ENCODE measurements at regions not wholly inside any gene's neighbourhood (a gene's known extent, or its start where the extent isn't known, plus 50 kb on each side); places are given as distances from the start of the nearest gene placed in this dataset.

DNA sequence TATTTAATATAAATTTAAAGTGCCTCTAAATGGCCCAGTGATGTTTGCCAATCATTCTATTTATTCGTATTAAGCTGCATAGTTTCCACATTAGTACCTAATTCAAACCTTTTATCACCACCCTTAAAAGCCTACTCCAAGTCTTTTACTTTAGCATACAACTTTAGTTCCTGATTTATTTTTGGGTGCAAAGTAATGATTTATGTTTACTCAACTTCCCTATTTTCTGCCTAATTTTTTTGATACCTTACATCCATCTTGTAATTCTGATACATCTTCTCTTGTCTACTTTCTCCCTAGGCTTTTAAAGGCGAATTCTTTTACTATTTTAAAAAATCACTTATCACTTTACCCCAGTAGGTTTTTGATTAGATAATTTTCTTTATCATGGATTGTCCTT, 2651.1 kb upstream of the PCDH20 start:
- H3K36me3 Mint-ChIP-seq = no peaks in the 10 kb centered on the region
- H3K4me3 Mint-ChIP-seq = no peak overlapping the region
- H3K27ac Mint-ChIP-seq = no peak overlapping the region
- H3K27me3 Mint-ChIP-seq = no peaks in the 10 kb centered on the region
- no peaks in the 10 kb centered on the region for H3K4me1 Mint-ChIP-seq (ENCODE audit: low read depth)
- H3K9me3 Mint-ChIP-seq (ENCODE audit: low read depth) = peaks cover 13% of the 10 kb centered on the region

DNA sequence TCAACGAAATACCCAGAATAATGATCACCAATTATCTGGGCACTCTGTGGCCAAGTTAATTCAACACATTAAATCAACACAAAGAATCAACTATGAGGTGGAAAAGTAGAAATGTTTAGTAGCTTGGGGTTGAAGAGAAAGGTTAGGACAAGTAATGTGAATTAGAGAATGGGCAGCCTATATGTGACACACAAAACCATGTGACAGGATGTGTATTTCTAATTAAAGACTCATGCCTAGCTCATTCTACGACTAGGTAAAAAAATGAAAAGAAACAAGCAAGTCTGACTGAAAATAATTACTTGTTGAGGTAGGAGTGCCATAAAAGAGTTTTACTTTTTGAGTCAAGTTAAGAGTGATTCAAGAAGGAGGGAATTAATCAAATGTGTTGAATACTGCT, 2646.0 kb upstream of the PCDH20 start:
- peaks cover 15% of the 10 kb centered on the region for H3K9me3 Mint-ChIP-seq (ENCODE audit: low read depth)
- no peaks in the 10 kb centered on the region for H3K4me1 Mint-ChIP-seq (ENCODE audit: low read depth)
- H3K27ac Mint-ChIP-seq = no peak overlapping the region
- no peaks in the 10 kb centered on the region for H3K27me3 Mint-ChIP-seq
- no peaks in the 10 kb centered on the region for H3K36me3 Mint-ChIP-seq
- no peak overlapping the region for H3K4me3 Mint-ChIP-seq

DNA sequence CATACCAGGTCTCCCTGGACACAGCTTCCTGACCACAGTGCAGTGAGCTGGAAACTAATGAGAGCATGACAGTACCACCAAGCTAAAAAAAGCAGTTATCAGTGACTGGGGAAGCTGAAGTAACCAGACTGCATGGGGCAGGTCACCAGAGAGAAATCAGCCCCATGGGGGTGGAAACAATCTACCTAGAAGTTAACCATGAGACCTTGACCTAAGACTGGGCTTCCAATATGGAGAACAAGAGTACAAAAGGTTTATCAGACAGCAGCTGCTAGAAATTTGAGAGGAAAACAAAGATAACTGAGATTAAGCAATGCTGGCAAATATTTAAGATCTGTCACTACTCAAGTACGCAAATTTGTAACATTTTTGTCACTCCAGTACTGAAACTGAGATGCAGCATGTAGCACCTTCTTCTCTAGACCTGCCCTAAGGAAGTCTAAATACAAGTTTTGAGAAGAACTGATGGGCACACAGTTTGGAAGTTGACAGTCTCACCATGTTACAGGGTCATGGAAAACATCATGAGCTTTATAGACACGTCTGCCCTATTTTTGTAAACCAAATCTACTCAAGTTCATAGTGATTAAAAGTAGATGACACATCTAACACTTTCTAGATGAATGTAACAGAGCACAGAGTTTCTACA, 2641.8 kb upstream of the PCDH20 start:
- Mint-ChIP-seq H3K4me1 (ENCODE audit: low read depth) (no peaks in the 10 kb centered on the region), H3K27ac (no peak overlapping the region), H3K4me3 (no peak overlapping the region), H3K36me3 (no peaks in the 10 kb centered on the region), H3K27me3 (no peaks in the 10 kb centered on the region), H3K9me3 (ENCODE audit: low read depth) (peaks cover 15% of the 10 kb centered on the region)

DNA sequence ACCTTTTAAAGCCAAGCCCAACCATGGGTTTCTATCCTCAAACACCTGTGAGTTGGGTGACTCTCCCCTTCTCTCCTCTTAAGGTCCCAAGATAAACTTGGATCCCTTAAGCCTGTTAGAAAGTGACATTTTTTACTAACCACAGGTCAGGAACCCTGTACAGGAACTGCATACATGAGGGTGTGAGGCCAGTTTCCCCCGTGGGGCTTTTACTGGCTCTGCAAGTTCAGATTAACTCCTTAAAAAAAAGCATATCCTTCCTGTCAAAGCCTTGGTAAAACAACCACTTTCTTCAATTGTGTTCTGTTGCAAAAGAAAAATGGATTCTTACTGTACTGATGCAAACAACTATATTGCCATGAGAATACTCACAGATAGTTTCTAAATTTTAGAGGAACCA, 2638.7 kb upstream of the PCDH20 start:
- no peak overlapping the region for H3K4me3 Mint-ChIP-seq
- H3K9me3 Mint-ChIP-seq (ENCODE audit: low read depth) = peaks cover 7% of the 10 kb centered on the region
- no peaks in the 10 kb centered on the region for H3K4me1 Mint-ChIP-seq (ENCODE audit: low read depth)
- no peaks in the 10 kb centered on the region for H3K27me3 Mint-ChIP-seq
- no peaks in the 10 kb centered on the region for H3K36me3 Mint-ChIP-seq
- no peak overlapping the region for H3K27ac Mint-ChIP-seq

DNA sequence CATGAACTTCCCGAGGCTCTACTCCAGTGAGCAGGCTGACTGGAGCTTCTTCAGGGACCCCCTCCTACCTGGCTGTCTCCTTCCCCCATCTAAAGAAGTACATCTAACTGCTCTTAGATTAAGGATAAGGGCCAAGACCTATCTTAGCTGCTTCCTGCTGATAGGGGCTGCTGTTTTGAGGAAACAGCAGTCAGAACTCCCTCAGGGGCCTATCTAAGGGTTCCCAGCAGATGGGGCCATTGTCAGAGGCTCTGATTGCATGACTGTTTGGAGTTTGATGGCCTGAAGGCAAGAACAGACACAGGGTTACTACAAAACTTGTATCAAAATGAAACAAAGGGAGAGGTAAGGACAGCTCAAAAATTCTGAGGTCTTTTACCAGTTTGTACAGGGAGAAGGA, 2636.9 kb upstream of the PCDH20 start:
- no peaks in the 10 kb centered on the region for H3K27me3 Mint-ChIP-seq

DNA sequence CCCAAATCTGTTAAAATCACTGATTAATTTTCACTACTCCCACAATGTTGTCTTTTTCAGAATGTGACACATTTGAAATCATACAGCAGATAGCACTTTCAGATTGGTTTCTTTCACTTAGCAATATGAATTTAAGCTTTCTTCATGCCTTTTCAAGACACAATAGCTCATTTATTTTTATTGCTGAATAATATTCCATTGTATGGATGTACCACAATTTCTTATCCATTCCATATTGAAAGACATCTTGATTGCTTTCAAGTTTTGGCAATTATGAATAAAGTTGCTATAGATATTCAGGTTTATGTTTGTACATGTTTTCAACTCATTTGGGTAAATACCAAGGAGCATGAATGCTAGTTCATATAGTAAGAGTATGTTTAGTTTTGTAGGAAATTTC, 2635.6 kb upstream of the PCDH20 start:
- H3K9me3 Mint-ChIP-seq (ENCODE audit: low read depth) = peaks cover 5% of the 10 kb centered on the region

More for the DNA sequence above, 2636.9 kb upstream of the PCDH20 start:
- Mint-ChIP-seq H3K36me3 (no peaks in the 10 kb centered on the region), H3K4me1 (ENCODE audit: low read depth) (no peaks in the 10 kb centered on the region), H3K9me3 (ENCODE audit: low read depth) (peaks cover 5% of the 10 kb centered on the region), H3K4me3 (no peak overlapping the region), H3K27ac (no peak overlapping the region)

DNA sequence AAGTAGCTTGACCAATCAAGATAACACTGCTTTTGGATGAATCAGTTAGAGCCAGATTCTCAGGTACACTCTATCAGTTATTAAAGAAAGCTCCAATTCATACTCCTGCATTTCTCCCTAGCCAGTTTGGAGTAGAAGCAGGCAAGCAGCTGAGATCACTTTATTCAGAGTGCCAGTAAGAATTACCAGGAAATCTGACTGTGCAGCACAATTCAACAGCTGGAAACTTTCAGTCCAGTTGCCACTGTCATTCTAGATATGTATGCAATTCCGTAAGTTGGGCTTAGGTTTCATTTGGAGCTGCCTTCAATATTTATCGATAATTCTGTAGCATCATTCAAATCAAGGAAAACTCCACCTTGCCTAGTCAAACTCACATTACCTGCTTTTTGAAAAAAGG, 2625.6 kb upstream of the PCDH20 start:
- no peaks in the 10 kb centered on the region for H3K36me3 Mint-ChIP-seq
- H3K27ac Mint-ChIP-seq = no peak overlapping the region
- no peaks in the 10 kb centered on the region for H3K27me3 Mint-ChIP-seq
- H3K4me3 Mint-ChIP-seq = no peak overlapping the region
- no peaks in the 10 kb centered on the region for H3K4me1 Mint-ChIP-seq (ENCODE audit: low read depth)
- no peaks in the 10 kb centered on the region for H3K9me3 Mint-ChIP-seq (ENCODE audit: low read depth)

More for the DNA sequence above, 2635.6 kb upstream of the PCDH20 start:
- Mint-ChIP-seq H3K36me3 (no peaks in the 10 kb centered on the region), H3K4me1 (ENCODE audit: low read depth) (no peaks in the 10 kb centered on the region), H3K4me3 (no peak overlapping the region), H3K27me3 (no peaks in the 10 kb centered on the region), H3K27ac (no peak overlapping the region)

DNA sequence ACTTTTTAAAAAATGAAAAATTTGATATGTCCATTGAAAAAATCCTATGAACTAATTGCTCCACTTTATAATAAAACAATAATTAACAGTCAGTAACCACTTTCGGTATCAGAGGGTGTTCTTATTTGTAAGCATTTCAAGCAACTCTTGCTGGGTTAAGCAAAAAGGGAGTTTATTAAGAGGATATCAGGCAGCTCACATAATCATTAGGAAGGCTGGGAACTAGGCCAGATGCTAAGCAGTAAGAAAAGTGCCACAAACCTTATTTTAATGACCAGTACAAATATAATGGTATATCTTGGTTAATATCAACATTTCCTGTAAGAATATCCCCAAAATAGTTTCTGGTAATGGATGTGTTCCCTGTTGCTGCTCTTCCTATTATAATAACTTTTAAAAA, 2618.3 kb upstream of the PCDH20 start:
- H3K4me3 Mint-ChIP-seq = no peak overlapping the region
- H3K27me3 Mint-ChIP-seq = no peaks in the 10 kb centered on the region
- no peaks in the 10 kb centered on the region for H3K4me1 Mint-ChIP-seq (ENCODE audit: low read depth)
- H3K27ac Mint-ChIP-seq = no peak overlapping the region
- H3K9me3 Mint-ChIP-seq (ENCODE audit: low read depth) = peaks cover 8% of the 10 kb centered on the region
- no peaks in the 10 kb centered on the region for H3K36me3 Mint-ChIP-seq

DNA sequence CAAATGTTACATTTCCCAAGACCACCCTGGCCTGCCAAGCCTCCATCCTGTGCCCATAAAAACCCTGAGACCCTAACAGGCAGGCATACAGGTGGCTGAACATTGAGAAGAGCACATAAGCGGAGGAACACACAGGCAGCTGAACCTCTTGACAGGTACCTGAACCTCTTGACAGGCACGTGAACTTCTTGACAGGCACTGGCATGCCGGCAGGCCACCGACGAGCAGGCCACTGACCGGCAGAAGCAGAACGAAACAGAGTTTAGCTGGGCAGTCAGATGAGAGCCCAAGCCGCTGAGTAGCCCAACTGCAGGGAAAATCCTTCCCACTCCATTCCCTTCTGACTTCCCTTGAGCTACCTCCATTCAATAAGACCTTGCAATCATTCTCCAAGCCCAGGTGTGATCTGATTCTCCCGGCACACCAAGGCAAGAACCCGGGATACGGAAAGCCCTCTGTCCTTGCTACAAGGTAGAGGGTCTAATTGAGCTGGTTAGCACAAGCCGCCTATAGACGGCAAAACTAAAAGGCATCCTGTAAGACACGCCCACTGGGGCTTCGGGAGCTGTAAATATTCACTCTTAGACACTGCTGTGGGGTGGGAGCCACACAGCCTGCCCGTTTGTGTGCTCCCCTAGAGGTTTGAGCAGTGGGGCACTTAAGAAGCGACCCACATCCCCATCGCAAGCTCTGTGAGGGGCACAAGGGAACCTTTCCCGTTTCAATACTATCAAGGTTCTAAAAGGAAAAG, 2613.9 kb upstream of the PCDH20 start:
- no peaks in the 10 kb centered on the region for H3K36me3 Mint-ChIP-seq
- no peaks in the 10 kb centered on the region for H3K27me3 Mint-ChIP-seq
- H3K4me3 Mint-ChIP-seq = no peak overlapping the region
- no peaks in the 10 kb centered on the region for H3K4me1 Mint-ChIP-seq (ENCODE audit: low read depth)
- H3K9me3 Mint-ChIP-seq (ENCODE audit: low read depth) = peaks cover 8% of the 10 kb centered on the region
- H3K27ac Mint-ChIP-seq = no peak overlapping the region

DNA sequence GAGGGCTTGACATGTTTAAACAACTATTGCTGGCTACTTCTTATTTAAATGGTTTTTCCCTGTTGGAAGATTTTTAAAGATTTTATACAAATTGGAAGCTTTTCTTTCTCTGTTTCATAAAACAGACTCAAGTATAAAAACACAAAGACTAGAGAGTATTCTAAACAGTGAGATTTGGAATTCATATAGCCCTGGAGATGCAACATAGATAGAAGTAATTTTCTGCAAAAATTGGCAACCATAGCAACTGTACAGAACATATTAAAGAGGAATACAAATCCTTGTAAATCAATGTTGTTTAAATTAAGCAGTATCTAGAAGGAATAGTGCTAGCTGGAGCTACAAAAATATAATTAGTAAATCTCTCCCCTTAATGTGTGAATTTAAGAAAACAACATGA, 2612.9 kb upstream of the PCDH20 start:
- Mint-ChIP-seq H3K4me3 (no peak overlapping the region), H3K27ac (no peak overlapping the region), H3K9me3 (ENCODE audit: low read depth) (peaks cover 8% of the 10 kb centered on the region), H3K27me3 (no peaks in the 10 kb centered on the region), H3K36me3 (no peaks in the 10 kb centered on the region), H3K4me1 (ENCODE audit: low read depth) (no peaks in the 10 kb centered on the region)

DNA sequence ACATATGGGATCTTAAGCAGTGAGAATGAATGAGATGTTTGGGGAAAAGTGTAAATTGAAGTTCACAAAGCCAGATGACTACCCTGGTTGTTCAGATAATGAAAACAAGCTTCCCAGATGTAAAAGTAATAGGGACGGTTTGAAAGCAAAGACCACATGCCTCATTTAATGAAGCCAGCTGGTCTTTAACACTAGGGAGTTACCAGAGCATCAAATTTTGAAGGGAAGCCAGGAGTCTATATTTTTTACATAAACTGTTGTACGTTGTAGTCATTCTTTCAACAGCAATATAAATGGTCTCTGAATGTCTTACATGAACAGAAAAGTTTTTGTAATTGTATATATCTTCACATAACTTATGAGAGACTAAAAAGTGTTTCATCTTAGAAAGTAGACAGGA, 2604.5 kb upstream of the PCDH20 start:
- Mint-ChIP-seq H3K36me3 (no peaks in the 10 kb centered on the region), H3K27me3 (no peaks in the 10 kb centered on the region), H3K4me3 (no peak overlapping the region), H3K4me1 (ENCODE audit: low read depth) (no peaks in the 10 kb centered on the region), H3K9me3 (ENCODE audit: low read depth) (peaks cover 13% of the 10 kb centered on the region), H3K27ac (no peak overlapping the region)

DNA sequence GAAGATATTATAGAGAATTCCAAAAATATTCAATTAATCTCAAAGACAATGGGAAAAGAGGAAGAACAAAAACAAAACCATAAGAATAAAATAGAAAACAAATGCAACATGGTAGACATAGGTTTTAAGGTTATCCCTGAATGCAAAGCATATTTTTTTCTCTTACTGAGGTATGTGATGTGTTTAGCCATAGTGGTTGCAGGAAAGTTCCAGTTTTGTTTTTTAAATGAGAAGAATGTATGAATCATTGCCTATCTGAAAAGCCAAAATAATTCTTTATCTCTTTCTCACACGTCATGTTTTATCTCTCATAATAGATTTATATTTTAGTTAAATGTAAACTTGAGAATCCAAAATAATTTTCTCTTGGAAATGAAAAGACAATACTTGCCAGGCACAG, 2591.7 kb upstream of the PCDH20 start:
- H3K27me3 Mint-ChIP-seq = no peaks in the 10 kb centered on the region

DNA sequence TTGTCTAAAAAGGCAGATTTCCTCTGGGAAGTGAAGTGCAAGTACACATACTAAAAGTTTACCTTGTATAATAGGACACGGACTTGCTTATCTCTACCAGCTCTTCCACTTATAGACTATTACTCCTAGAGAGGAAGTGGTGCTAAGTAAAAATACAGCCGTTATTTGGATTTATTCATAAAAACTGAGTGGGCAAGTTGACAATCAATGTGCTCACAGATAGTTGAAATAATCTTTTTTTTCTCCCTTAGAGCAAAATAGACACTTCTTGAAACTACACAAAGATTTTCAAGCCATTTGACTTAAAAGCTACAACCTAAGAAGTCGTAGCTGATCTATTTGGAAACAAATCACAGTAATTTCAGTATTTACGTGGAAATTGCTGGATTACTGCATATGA, 2584.7 kb upstream of the PCDH20 start:
- Mint-ChIP-seq H3K4me3 (no peak overlapping the region), H3K4me1 (ENCODE audit: low read depth) (no peaks in the 10 kb centered on the region), H3K36me3 (no peaks in the 10 kb centered on the region), H3K27ac (no peak overlapping the region), H3K9me3 (ENCODE audit: low read depth) (peaks cover 3% of the 10 kb centered on the region), H3K27me3 (no peaks in the 10 kb centered on the region)

More for the DNA sequence above, 2591.7 kb upstream of the PCDH20 start:
- Mint-ChIP-seq H3K36me3 (no peaks in the 10 kb centered on the region), H3K27ac (no peak overlapping the region), H3K4me1 (ENCODE audit: low read depth) (no peaks in the 10 kb centered on the region), H3K9me3 (ENCODE audit: low read depth) (no peaks in the 10 kb centered on the region), H3K4me3 (no peak overlapping the region)

DNA sequence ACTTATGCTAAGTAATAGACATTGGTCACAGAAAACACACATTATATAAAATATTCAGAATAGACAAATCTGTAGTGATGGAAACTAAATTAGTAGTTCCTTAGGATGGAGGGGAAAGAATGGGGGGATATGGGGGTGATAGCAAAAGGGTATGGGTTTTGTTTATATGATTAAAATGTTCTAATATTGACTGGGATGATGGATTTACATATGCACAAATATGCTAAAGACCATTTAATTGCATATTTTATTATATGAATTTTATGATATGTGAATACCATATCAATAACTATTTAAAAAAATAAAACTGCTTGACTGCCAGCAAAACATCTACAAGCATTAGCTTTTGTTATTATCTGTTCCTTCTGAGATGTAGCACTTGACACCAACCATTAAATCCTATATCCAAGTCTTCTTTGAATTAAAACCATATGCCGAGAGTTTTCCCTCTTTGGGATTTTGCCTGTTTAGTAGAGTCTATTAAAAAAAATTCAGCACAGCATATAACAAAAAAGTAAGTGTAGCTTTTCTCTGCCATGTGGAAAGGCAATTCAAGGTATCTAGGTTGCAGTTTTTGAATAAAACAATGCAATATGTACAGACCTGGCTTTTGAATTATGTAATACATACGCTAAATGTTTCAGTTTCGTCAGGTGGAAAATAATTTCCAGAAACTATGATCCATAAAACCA, 2584.1 kb upstream of the PCDH20 start:
- Mint-ChIP-seq H3K4me3 (no peak overlapping the region), H3K36me3 (no peaks in the 10 kb centered on the region), H3K9me3 (ENCODE audit: low read depth) (peaks cover 3% of the 10 kb centered on the region), H3K27me3 (no peaks in the 10 kb centered on the region), H3K27ac (no peak overlapping the region), H3K4me1 (ENCODE audit: low read depth) (no peaks in the 10 kb centered on the region)

DNA sequence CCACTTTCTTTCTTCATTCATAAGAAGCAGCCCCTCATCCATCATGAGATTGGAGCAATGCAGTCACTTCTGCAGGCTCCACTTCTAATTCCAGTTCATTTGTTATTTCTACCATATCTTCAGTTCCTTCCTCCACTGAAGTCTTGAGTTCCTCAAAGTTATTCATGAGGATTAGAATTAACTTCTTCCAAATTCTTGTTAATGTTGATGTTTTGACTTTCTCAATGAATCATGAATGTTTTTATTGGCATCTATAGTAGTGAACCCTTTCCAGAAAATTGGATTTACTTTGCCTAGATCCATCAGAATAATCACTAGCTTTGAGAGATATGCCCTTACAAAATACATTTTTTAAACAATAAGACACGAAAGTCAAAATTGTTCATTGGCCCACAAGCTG, 2567.7 kb upstream of the PCDH20 start:
- Mint-ChIP-seq H3K36me3 (no peaks in the 10 kb centered on the region), H3K4me3 (no peak overlapping the region), H3K4me1 (ENCODE audit: low read depth) (no peaks in the 10 kb centered on the region), H3K27me3 (no peaks in the 10 kb centered on the region), H3K9me3 (ENCODE audit: low read depth) (no peaks in the 10 kb centered on the region), H3K27ac (no peak overlapping the region)
